ENCODE measurements at regions not wholly inside any gene's neighbourhood (a gene's known extent, or its start where the extent isn't known, plus 50 kb on each side); places are given as distances from the start of the nearest gene placed in this dataset.

DNA sequence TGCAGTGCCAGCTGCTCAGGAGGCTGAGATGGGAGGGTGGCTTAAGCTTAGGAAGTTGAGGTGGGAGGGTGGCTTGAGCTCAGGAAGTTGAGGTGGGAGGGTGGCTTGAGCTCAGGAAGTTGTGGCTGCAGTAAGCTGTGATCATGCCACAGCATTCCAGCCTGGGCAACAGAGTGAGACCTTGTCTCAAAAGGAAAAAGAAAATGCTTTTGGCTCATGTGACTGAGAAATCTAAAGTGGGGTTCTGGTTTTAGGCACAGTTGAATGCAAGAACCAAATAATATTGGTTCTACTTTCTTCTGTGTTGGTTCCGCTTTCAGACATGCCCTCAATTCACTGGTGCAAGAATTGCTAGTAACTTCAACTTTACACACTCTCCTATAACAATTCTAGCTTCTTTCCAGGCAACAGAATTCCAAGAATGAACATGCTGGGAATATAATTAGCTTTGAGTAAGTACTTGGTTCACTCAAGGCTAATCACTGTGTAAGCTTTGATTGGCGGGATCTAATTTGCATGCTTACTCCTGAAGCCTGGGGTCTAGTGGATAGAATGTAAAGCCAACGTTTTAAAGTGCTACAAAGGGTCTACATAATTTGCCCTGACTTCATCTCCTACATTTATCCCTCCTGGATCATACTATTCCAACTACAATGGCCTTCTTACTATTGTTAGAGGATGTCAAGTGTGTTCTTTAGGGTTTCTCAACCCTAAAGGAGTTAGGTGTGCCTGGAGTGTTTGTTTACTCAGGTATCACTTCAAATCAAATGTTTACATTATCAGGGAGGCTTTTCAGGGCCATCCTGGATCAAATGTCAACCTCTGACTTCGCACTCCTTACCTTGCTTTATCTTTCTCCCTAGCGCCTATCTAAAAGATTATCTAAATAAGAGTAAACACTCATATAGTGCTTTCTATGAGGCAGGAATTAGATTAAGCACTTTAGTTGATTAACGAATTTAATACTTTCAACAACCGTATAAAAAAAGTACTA, 115.1 kb downstream of the SLC16A1 start:
- Histone ChIP-seq H3K36me3 (ENCODE audit: control insufficient read depth, insufficient read depth, low read length) (no peaks in the 10 kb centered on the region), H3K27ac (ENCODE audit: insufficient read depth, low read length) (no peak overlapping the region), H3K4me3 (ENCODE audit: insufficient read depth, low read depth, low read length) (no peak overlapping the region), H3K4me1 (ENCODE audit: control insufficient read depth, insufficient read depth, low read length) (peaks cover 1% of the 10 kb centered on the region), H4K20me1 (ENCODE audit: insufficient read depth, low read length) (no peaks in the 10 kb centered on the region), H3K9me1 (ENCODE audit: insufficient read depth, low read length) (0 out of 2 replicates have a peak, but pooled peaks cover 3% of the 10 kb centered on the region), H3K27me3 (ENCODE audit: control insufficient read depth, insufficient read depth, low read length) (peaks cover 7% of the 10 kb centered on the region), H2BK120ac (ENCODE audit: low read depth, low read length) (no peak overlapping the region), H3K9me3 (ENCODE audit: control insufficient read depth, insufficient read depth, low read length) (no peaks in the 10 kb centered on the region), H3K9ac (ENCODE audit: low read depth, low read length) (no peak overlapping the region), H3K4ac (ENCODE audit: low read depth, low read length) (no peak overlapping the region), H2AFZ (replicated peaks; ENCODE audit: low read length, poor library complexity) (no peak overlapping the region), H3K14ac (replicated peaks; ENCODE audit: low read depth, low read length) (no peak overlapping the region), H3K23ac (ENCODE audit: low read depth, low read length) (no peak overlapping the region), H3K79me1 (ENCODE audit: low read depth in 1 of 2, low read length in 2 of 2) (no peaks in the 10 kb centered on the region), H2BK20ac (ENCODE audit: low read depth, low read length) (no peak overlapping the region), H3K4me2 (ENCODE audit: low read depth, low read length) (no peak overlapping the region), H2BK15ac (ENCODE audit: low read depth, low read length) (no peak overlapping the region), H2AK5ac (ENCODE audit: low read depth, low read length) (no peak overlapping the region), H3K56ac (ENCODE audit: extremely low read depth, insufficient read depth, low read length) (no peak overlapping the region), H4K5ac (ENCODE audit: low read depth, low read length) (no peak overlapping the region), H2AK9ac (replicated peaks; ENCODE audit: low read depth, low read length, poor library complexity) (no peak overlapping the region), H2BK5ac (ENCODE audit: low read depth, low read length, poor library complexity, severe bottlenecking) (no peak overlapping the region), H4K91ac (ENCODE audit: insufficient read depth, low read depth, low read length) (no peak overlapping the region), H3K18ac (ENCODE audit: low read depth, low read length) (no peak overlapping the region), H4K8ac (ENCODE audit: low read depth in 2 of 2, low read length in 2 of 2) (no peak overlapping the region)
- TF ChIP-seq RCOR1 (IDR thresholded peaks at IDR 0.05; ENCODE audit: insufficient replicate concordance, low read length) (no peak), POLR2A (IDR thresholded peaks at IDR 0.05; ENCODE audit: low read depth, low read length) (no peak), RFX5 (IDR thresholded peaks at IDR 0.05; ENCODE audit: low read depth, low read length) (no peak), RAD21 (IDR thresholded peaks at IDR 0.05; ENCODE audit: low read length) (no peak), CEBPB (IDR thresholded peaks at IDR 0.05; ENCODE audit: low read depth, low read length) (no peak), FOS (IDR thresholded peaks at IDR 0.05; ENCODE audit: low read depth, low read length) (no peak), MAZ (IDR thresholded peaks at IDR 0.05; ENCODE audit: borderline replicate concordance, low read depth, low read length) (no peak), MXI1 (IDR thresholded peaks at IDR 0.05; ENCODE audit: borderline replicate concordance, low read depth, low read length) (no peak), NFE2L2 (IDR thresholded peaks at IDR 0.05; ENCODE audit: low read depth, low read length) (no peak), MAFK (IDR thresholded peaks at IDR 0.05; ENCODE audit: low read depth, low read length) (no peak)
- TF ChIP-seq, protein P1, sequence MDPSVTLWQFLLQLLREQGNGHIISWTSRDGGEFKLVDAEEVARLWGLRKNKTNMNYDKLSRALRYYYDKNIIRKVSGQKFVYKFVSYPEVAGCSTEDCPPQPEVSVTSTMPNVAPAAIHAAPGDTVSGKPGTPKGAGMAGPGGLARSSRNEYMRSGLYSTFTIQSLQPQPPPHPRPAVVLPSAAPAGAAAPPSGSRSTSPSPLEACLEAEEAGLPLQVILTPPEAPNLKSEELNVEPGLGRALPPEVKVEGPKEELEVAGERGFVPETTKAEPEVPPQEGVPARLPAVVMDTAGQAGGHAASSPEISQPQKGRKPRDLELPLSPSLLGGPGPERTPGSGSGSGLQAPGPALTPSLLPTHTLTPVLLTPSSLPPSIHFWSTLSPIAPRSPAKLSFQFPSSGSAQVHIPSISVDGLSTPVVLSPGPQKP (IDR thresholded peaks at IDR 0.05; ENCODE audit: borderline replicate concordance, low read depth, low read length), result no peak
- TF ChIP-seq, protein P2, sequence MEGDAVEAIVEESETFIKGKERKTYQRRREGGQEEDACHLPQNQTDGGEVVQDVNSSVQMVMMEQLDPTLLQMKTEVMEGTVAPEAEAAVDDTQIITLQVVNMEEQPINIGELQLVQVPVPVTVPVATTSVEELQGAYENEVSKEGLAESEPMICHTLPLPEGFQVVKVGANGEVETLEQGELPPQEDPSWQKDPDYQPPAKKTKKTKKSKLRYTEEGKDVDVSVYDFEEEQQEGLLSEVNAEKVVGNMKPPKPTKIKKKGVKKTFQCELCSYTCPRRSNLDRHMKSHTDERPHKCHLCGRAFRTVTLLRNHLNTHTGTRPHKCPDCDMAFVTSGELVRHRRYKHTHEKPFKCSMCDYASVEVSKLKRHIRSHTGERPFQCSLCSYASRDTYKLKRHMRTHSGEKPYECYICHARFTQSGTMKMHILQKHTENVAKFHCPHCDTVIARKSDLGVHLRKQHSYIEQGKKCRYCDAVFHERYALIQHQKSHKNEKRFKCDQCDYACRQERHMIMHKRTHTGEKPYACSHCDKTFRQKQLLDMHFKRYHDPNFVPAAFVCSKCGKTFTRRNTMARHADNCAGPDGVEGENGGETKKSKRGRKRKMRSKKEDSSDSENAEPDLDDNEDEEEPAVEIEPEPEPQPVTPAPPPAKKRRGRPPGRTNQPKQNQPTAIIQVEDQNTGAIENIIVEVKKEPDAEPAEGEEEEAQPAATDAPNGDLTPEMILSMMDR (conservative IDR thresholded peaks at IDR 0.05; ENCODE audit: low read depth, low read length), result no peak
- dilution Hi-C loops (cut with HindIII; ENCODE audit: low sequenced_read_pairs, unreplicated experiment), result no loop called here
- ChIA-PET CTCF (no interaction called here), POLR2A (ENCODE audit: unreplicated experiment) (no interaction called here)
- intact Hi-C loops (cut with micrococcal nuclease), result no loop called here
- ATAC-seq (ENCODE audit: low read depth) (no peak), DNase-seq (no peak)
- no TSS peak for BruUV-seq (replicated peaks)
- no CpG with 5 or more reads among the region's 7 CpGs for WGBS, 2 experiments (ENCODE audit: extremely low coverage in 2 of 2, insufficient read length in 1 of 2)
- in situ Hi-C loops (cut with MboI; ENCODE audit: low sequenced_read_pairs), result no loop called here

Measured in IMR-90 (cell line).